ENCODE measurements at regions not wholly inside any gene's neighbourhood (a gene's known extent, or its start where the extent isn't known, plus 50 kb on each side); places are given as distances from the start of the nearest gene placed in this dataset.
"Not testable (repeated sequence)": the region's sequence is repeated elsewhere in the genome, so short reads cannot be mapped to it uniquely, and the experiment has no call there.

- no peak overlapping the region for H3K4me3 ChIP-seq (ENCODE audit: low read depth, low read length)
- no peaks in the 10 kb centered on the region for H3K9me3 ChIP-seq (ENCODE audit: control insufficient read depth, insufficient read depth, low read length)
- no peaks in the 10 kb centered on the region for H3K4me1 ChIP-seq (ENCODE audit: control insufficient read depth, insufficient read depth, low read length)
Measured at GRCh38 chr5:14942212-14942611, 70.6 kb upstream of the ANKH start.

DNA sequence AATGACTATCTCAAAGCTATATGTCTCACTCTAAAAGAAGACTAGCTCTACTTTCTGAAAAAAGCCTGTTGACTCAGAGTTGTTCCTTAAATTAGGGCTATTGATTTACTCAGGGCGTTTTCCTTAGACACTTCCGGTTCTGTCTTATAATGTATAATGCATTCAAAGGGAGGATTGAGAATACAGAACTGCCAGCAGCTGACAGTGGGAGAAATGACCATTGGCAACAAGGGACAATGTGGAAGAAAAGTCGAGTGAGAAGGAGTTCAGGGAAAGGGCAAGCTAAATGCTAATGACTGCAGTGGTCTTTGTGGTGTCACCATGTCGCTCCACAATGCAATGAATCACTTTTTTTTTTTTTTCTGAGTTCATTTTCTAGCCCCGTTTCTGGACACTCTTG lies 65.7 kb upstream of the ANKH start:
- H3K27me3 ChIP-seq (ENCODE audit: control insufficient read depth, insufficient read depth, low read length): no peaks in the 10 kb centered on the region
- H3K9me3 ChIP-seq (ENCODE audit: control insufficient read depth, insufficient read depth, low read length): no peaks in the 10 kb centered on the region
- H3K9ac ChIP-seq (ENCODE audit: low read depth, low read length): no peak overlapping the region
- no peaks in the 10 kb centered on the region for H3K36me3 ChIP-seq (ENCODE audit: control insufficient read depth, insufficient read depth, low read length)
- H3K4me1 ChIP-seq (ENCODE audit: control insufficient read depth, insufficient read depth, low read length): no peaks in the 10 kb centered on the region
- no peak overlapping the region for H3K4me3 ChIP-seq (ENCODE audit: low read depth, low read length)

More at GRCh38 chr5:14942212-14942611, 70.6 kb upstream of the ANKH start:
- Histone ChIP-seq H3K9ac (ENCODE audit: low read depth, low read length) (no peak overlapping the region), H3K36me3 (ENCODE audit: control insufficient read depth, insufficient read depth, low read length) (no peaks in the 10 kb centered on the region), H3K27me3 (ENCODE audit: control insufficient read depth, insufficient read depth, low read length) (no peaks in the 10 kb centered on the region)

GRCh38 chr5:14936588-14936987 lies 65.0 kb upstream of the ANKH start:
- Histone ChIP-seq H3K4me1 (ENCODE audit: control insufficient read depth, insufficient read depth, low read length) (no peaks in the 10 kb centered on the region), H3K27me3 (ENCODE audit: control insufficient read depth, insufficient read depth, low read length) (no peaks in the 10 kb centered on the region), H3K9ac (ENCODE audit: low read depth, low read length) (no peak overlapping the region)

DNA sequence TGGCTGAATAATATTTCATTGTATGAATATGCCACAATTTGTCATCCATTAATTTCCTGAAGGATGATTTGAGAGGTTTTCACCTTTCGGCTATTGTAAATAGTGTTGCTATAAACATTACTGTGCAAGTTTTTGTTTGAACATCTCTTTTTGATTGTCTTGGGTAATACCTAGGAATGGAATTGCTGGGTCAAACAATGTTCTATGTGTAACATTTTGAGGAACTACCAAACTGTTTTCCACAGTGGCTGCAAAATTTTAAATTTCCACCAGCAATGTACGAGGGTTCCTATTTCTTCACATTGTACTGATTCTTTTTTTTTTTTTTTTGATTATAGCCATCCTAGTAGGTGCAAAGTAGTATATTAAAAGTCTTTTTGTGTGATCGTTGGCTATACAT lies 63.8 kb upstream of the ANKH start:
- Histone ChIP-seq H3K4me3 (ENCODE audit: low read depth, low read length) (no peak overlapping the region), H3K9ac (ENCODE audit: low read depth, low read length) (no peak overlapping the region), H3K36me3 (ENCODE audit: control insufficient read depth, insufficient read depth, low read length) (no peaks in the 10 kb centered on the region), H3K9me3 (ENCODE audit: control insufficient read depth, insufficient read depth, low read length) (no peaks in the 10 kb centered on the region), H3K27me3 (ENCODE audit: control insufficient read depth, insufficient read depth, low read length) (no peaks in the 10 kb centered on the region), H3K4me1 (ENCODE audit: control insufficient read depth, insufficient read depth, low read length) (no peaks in the 10 kb centered on the region)

More at GRCh38 chr5:14936588-14936987, 65.0 kb upstream of the ANKH start:
- Histone ChIP-seq H3K4me3 (ENCODE audit: low read depth, low read length) (no peak overlapping the region), H3K36me3 (ENCODE audit: control insufficient read depth, insufficient read depth, low read length) (no peaks in the 10 kb centered on the region), H3K9me3 (ENCODE audit: control insufficient read depth, insufficient read depth, low read length) (no peaks in the 10 kb centered on the region)

DNA sequence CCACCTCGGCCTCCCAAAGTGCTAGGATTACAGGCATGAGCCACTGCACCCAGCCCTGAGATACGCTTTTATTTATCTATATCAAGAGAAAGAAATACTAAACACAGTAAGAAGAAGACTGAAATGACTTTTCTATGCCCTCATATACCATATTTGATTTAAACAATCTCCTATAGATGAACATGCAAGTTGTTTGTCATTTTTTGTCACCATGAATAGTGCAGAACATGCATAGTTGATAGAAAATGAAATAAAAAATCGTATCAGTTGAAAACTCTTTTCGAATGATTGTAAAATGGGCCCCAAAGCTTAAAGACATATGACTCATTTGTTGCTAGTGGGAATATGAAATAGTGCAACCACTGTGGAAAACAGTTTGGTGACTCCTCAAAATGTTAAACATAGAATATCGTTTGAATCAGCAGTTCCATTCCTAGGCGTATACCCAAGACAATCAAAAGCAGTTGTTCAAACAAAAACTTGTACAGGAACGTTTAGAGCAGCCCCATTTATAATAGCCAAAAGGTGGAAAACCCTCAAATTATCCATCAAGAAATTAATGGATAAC lies 61.4 kb upstream of the ANKH start:
- Histone ChIP-seq H3K27me3 (ENCODE audit: control insufficient read depth, insufficient read depth, low read length) (no peaks in the 10 kb centered on the region), H3K36me3 (ENCODE audit: control insufficient read depth, insufficient read depth, low read length) (no peaks in the 10 kb centered on the region), H3K9me3 (ENCODE audit: control insufficient read depth, insufficient read depth, low read length) (no peaks in the 10 kb centered on the region), H3K9ac (ENCODE audit: low read depth, low read length) (no peak overlapping the region), H3K4me3 (ENCODE audit: low read depth, low read length) (no peak overlapping the region), H3K4me1 (ENCODE audit: control insufficient read depth, insufficient read depth, low read length) (no peaks in the 10 kb centered on the region)

DNA sequence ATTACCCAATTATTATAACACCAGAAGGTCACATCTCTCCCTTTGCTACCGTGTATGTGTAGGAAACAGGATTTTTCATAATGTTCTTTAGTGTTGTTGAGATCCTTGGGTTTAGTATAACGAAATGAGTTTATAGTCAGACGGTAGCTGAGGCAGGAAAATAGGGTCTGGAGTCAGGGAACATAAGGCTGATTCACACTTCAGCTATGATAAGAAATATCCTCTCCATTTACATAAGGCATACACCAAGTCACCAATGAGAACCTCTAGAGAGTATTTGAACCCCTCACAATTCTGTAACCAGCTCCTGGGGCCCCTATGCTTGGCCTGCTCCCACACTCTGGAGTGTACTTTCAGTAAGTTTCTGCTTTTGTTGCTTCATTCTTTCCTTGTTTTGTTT lies 58.9 kb upstream of the ANKH start:
- H3K9ac ChIP-seq (ENCODE audit: low read depth, low read length): no peak overlapping the region
- no peaks in the 10 kb centered on the region for H3K27me3 ChIP-seq (ENCODE audit: control insufficient read depth, insufficient read depth, low read length)
- no peak overlapping the region for H3K4me3 ChIP-seq (ENCODE audit: low read depth, low read length)
- no peaks in the 10 kb centered on the region for H3K4me1 ChIP-seq (ENCODE audit: control insufficient read depth, insufficient read depth, low read length)
- no peaks in the 10 kb centered on the region for H3K9me3 ChIP-seq (ENCODE audit: control insufficient read depth, insufficient read depth, low read length)
- H3K36me3 ChIP-seq (ENCODE audit: control insufficient read depth, insufficient read depth, low read length): no peaks in the 10 kb centered on the region

DNA sequence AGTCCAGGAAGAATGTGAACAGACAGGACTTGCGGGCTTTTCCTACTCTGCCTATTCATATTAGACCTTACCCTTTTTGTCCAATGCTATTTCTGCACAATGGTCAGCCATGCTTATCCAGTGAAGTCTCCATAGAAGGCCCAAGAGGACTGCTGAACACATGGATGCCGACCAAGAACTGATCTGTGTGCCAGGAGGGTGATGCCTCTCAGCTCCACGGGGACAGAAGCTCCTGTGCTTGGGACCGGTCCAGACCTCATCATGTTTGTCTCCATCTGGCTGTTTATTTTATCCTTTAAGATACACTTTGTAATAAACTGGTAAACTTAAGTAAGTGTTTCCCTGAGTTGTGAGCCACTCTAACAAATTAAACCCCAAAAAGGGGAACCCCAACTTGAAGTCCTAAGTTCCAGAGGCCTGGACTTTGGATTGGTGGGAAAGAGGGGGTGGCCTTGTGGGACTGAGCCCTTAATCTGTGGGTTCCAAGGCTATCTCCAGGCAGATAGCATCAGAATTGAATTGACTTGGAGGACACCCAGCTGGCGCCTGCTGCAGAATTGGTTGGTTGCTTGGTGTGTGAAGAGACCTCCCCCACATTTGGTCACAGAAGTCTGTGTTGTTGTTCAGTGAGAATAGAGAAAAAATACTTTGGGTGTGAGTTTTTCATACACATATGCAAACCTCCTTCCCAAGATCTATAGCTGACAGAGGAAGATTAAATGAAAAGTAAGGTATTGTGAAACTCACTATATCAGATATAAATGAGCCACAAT lies 57.9 kb upstream of the ANKH start:
- Histone ChIP-seq H3K27me3 (ENCODE audit: control insufficient read depth, insufficient read depth, low read length) (no peaks in the 10 kb centered on the region), H3K9ac (ENCODE audit: low read depth, low read length) (no peak overlapping the region)

DNA sequence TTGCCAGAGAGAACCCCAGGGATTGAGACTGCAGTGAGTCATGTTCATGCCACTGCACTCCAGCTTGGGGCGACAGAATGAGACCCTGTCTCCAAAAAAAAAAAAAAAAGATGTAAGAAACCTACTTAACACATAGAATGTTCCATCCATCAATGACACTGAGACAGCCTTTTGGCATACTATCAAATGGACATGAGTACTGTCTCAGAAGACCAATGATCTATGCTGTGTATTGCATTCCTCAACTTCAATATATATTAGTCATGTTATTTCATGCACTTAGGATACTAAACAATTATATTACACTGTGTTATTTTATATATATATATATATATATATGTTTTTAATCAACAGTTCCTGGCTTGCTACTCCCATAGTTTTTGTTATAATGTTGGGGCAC lies 57.1 kb upstream of the ANKH start:
- Histone ChIP-seq H3K4me3 (ENCODE audit: low read depth, low read length) (no peak overlapping the region), H3K9me3 (ENCODE audit: control insufficient read depth, insufficient read depth, low read length) (no peaks in the 10 kb centered on the region), H3K4me1 (ENCODE audit: control insufficient read depth, insufficient read depth, low read length) (no peaks in the 10 kb centered on the region), H3K27me3 (ENCODE audit: control insufficient read depth, insufficient read depth, low read length) (no peaks in the 10 kb centered on the region), H3K36me3 (ENCODE audit: control insufficient read depth, insufficient read depth, low read length) (no peaks in the 10 kb centered on the region), H3K9ac (ENCODE audit: low read depth, low read length) (no peak overlapping the region)

More for the DNA sequence above, 57.9 kb upstream of the ANKH start:
- H3K4me1 ChIP-seq (ENCODE audit: control insufficient read depth, insufficient read depth, low read length): no peaks in the 10 kb centered on the region
- no peaks in the 10 kb centered on the region for H3K36me3 ChIP-seq (ENCODE audit: control insufficient read depth, insufficient read depth, low read length)
- H3K9me3 ChIP-seq (ENCODE audit: control insufficient read depth, insufficient read depth, low read length): no peaks in the 10 kb centered on the region
- H3K4me3 ChIP-seq (ENCODE audit: low read depth, low read length): no peak overlapping the region

- no peaks in the 10 kb centered on the region for H3K27me3 ChIP-seq (ENCODE audit: control insufficient read depth, insufficient read depth, low read length)
- H3K9ac ChIP-seq (ENCODE audit: low read depth, low read length): no peak overlapping the region
- no peaks in the 10 kb centered on the region for H3K4me1 ChIP-seq (ENCODE audit: control insufficient read depth, insufficient read depth, low read length)
- no peaks in the 10 kb centered on the region for H3K9me3 ChIP-seq (ENCODE audit: control insufficient read depth, insufficient read depth, low read length)
- H3K4me3 ChIP-seq (ENCODE audit: low read depth, low read length): no peak overlapping the region
- H3K36me3 ChIP-seq (ENCODE audit: control insufficient read depth, insufficient read depth, low read length): no peaks in the 10 kb centered on the region
Measured at GRCh38 chr5:14925326-14925725, 53.7 kb upstream of the ANKH start.

DNA sequence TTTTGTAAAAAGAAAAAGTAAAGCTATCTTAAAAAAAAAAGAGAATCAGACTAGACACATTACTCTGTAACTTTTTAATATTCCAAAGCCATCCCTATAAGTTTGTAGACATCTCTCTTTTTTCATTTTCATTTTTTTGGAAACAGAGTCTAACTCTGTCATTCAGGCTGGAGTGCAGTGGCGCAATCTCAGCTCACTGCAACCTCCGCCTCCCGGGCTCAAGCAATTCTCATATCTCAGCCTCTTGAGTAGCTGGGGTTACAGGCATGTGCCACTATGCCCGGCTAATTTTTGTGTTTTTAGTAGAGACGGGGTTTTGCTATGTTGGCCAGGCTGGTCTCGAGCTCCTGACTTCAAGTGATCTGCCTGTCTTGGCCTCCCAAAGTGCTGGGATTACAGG lies 51.4 kb upstream of the ANKH start:
- H3K27me3 ChIP-seq (ENCODE audit: control insufficient read depth, insufficient read depth, low read length); H3K9me3 ChIP-seq (ENCODE audit: control insufficient read depth, insufficient read depth, low read length); H3K9ac ChIP-seq (ENCODE audit: low read depth, low read length); H3K4me3 ChIP-seq (ENCODE audit: low read depth, low read length); H3K4me1 ChIP-seq (ENCODE audit: control insufficient read depth, insufficient read depth, low read length); H3K36me3 ChIP-seq (ENCODE audit: control insufficient read depth, insufficient read depth, low read length): not testable (repeated sequence)

DNA sequence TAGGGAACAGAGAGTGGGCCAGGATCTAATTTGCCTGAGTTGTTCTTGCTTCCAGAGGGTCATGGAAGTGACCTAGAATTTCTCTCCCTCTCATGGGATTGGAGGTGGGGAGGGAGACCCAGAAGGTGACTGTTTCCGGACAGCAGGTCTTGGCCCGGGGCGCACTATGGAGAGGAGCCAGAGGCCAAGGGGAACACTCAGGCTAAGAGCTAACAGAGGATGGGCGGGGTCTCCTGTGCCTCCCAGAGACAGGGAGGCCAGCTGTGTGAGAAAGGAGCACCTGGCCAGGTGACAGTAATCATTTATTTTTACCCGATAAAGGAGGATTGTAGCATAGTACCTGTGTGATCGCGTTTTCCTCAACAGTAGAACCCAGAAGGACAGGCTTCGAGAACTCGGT lies 50.9 kb upstream of the ANKH start:
- Histone ChIP-seq H3K27me3 (ENCODE audit: control insufficient read depth, insufficient read depth, low read length) (no peaks in the 10 kb centered on the region), H3K9ac (ENCODE audit: low read depth, low read length) (no peak overlapping the region), H3K9me3 (ENCODE audit: control insufficient read depth, insufficient read depth, low read length) (no peaks in the 10 kb centered on the region), H3K36me3 (ENCODE audit: control insufficient read depth, insufficient read depth, low read length) (no peaks in the 10 kb centered on the region), H3K4me3 (ENCODE audit: low read depth, low read length) (no peak overlapping the region), H3K4me1 (ENCODE audit: control insufficient read depth, insufficient read depth, low read length) (no peaks in the 10 kb centered on the region)

Measured in iPS-15b (cell line).